NK-92 (cell line): ENCODE measurements at regions not wholly inside any gene's neighbourhood (a gene's known extent, or its start where the extent isn't known, plus 50 kb on each side); places are given as distances from the start of the nearest gene placed in this dataset.
"Not testable (repeated sequence)": the region's sequence is repeated elsewhere in the genome, so short reads cannot be mapped to it uniquely, and the experiment has no call there.

Experiments used
- DNase-seq: peaks from one replicate; lab custom pipeline; 2025; ENCODE audit not compliant: unreplicated experiment; lab: John Stamatoyannopoulos, UW

DNA sequence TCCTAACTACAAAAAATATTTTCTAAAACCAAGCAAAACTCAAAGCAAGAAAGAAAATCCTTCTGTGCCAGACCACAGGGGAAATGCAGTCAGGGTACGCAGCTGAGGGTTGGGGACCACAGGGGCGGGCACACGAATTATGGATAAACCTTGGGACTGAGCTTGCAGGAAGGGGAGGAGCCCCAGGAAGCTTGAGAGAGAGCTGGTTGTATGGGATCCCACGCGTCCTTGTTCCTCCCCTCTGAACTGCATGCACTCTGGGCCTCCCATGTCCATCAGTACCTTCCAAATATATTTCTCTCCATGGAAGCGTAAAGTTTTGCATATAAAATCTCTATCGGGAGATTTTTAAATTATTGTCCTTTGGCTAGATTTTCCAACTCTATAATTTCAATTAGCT lies 673.4 kb downstream of the TBC1D22A start:
- DNase-seq = no peak

DNA sequence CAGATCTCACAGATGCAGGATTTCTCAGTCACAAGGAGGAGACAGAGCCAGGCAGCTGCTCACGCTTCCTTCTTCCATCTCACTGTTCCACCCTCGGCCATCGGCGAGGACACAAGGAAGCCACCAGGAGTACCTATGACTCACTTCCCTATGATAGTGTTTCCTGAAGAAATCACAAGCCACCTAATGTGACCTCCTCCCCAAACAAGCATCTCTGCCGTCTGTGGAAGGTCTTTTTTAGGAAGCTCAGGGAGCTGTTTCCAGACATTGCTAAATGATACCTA lies 672.7 kb downstream of the TBC1D22A start:
- no peak for DNase-seq

DNA sequence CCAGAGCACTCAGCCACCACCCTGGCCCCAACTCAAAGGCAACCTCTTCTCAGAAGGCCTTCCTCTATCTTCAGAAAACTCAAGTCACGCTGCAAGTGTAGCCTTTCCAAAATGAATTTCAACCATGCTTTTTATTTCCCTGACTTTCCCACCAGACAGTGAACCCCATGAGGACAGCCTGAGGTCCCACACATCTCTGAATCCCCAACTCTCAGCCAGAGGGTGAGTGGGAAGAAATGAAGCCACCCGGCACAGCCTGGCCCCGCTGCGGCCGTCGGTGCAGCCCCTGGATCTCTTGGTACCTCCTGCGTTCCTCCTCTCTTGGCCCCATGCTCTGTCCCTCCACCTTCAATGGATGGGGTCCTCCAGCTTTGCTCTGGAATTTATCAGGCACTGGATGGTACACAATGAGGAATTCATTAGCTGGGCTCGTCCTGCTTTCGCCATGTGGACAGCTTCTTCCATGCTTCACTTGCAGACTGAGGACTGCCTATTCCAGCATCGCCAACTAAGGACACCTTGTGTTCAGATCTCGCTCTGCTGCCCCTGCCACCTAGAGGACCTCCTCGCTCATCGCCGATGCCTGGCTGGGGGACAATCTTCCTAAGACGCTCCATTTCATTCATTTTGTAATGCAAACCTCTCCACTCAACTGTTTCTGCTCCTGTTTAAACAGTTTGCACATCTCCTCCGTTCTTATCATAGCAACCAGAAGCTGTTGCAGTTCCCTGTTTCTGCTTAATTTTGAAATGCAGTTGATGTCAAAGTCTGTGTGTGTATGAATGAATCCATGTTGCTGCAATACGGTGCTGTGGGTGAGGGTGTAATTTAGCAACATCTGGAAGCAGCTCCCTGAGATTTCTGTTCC lies 672.1 kb downstream of the TBC1D22A start:
- DNase-seq = no peak

DNA sequence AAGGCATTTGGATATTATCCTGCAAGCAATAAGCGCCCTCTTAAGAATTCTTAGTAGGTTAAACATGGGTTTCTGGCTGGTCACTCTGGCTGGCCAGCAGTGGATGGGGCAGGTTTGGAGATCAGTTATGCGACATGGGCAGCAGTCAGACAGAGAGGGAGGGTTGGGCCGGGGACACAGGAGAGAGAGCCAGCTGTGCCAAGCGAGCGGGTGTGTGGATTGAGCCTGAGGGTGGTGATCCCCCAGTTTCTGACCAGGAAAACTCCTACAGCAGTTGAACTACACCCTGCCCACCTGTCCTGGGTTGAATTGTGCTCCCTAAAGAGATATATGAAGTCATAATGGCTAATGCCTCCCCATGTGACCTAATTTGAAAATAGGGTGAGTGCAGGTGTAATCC lies 671.2 kb downstream of the TBC1D22A start:
- DNase-seq = no peak

- no peak for DNase-seq
Observed at GRCh38 chr22:47432683-47433082, 670.2 kb downstream of the TBC1D22A start.

DNA sequence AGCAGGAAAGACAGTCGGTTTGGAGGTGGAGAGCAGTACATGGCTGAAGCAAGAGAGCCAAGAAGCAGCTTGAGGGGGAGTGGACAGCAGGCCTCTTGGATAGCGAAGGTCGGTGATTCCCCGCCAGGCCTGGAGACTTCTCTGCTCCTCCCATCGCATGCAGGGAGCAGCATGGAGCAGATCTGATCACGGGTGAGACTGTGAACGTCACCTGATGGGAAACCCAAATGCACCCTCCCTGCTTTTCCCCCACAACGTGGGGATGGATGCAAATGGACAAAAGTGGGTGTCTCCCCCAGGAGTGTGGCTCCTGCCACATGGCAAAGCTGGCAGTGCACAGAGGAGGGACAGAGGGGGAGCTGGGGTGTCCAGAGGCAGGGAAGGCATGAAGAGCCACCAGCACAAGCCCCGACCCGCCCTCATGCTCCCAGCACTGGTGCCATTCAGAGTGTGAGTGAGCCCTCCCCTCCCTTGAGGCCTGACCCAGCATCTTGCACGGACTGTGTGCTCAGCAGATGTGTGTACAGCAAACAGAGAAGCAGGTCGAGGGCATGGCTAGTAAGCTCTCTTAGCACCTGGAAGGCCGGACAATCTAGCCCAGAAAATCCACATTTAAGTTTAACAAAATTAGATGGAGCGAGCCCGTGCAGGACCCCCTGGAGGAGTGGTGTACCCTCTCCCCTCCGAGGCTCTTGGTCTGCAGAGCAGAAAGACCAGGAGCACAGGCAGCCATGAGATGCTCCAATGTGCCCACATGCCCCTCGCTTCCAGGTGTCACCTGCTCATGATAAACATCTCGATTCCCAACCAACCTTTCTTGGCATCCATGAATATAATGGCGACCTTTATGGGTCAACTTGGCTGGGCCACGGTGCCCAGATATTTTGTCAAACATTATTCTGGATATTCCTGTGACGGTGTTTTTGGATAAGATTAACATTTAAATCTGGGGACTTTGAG lies 661.7 kb downstream of the TBC1D22A start:
- DNase-seq = no peak

GRCh38 chr22:47423266-47423665 lies 660.8 kb downstream of the TBC1D22A start:
- no peak for DNase-seq

GRCh38 chr22:47422736-47423135 lies 660.3 kb downstream of the TBC1D22A start:
- no peak for DNase-seq

DNA sequence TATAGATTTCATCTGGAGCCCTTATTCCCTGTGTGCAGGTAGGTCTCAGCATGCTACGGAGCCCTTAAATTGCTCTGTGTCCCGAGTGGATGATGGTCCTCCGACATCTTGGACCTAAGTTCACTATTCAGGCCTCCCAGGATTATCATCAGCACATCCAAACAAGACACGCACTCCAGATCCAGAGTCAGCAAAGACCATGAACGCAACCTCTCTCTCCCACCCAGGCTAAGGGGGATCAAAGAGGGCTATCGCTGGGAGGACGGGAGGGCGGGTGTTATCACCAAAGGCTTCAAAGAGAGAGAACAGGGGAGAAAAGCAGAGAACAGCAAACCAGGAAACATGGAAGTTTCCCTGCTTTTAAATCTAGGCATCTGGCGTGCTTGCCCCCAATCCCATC lies 659.4 kb downstream of the TBC1D22A start:
- DNase-seq = no peak

GRCh38 chr22:47420211-47420610 lies 657.8 kb downstream of the TBC1D22A start:
- no peak for DNase-seq

DNA sequence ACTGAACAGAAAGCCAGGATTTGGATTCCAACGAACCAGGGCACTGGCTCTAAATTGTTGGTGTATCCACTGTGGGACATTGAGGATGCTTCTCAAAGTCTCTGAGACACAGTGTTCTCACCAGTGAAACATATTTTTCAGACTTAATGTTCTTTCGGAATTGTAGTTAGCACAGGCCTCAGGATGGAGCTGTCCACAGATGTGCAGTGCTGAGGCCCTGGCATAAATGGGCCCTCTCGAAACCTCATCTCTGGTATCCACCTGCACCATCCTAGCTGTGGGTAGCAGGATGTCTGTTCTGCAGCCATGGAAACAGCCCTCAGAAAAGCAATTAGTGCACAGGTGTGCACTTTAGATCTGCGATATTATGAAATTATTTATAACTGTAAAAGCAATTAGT lies 656.8 kb downstream of the TBC1D22A start:
- DNase-seq = no peak

DNA sequence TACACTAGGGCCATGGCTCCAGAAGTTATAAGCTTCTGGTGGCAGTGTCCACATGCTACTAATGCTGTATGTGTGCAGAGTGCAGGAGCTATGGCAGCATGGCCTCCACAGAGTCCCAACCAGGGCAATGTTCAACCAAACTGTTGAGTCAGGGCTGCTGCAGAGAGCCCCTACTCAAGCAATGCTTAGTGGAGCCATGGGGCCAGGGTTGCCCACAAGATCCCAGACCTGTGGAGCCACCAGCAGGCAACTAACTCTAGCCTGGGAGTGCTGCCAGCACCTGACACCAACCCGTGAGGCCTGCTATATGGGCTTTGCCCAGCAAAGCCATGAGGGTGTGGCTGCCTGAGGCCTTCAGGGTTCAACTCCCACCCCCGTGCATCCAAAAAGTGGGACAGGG lies 655.2 kb downstream of the TBC1D22A start:
- no peak for DNase-seq

- DNase-seq = no peak
Observed at GRCh38 chr22:47411006-47411405, 648.6 kb downstream of the TBC1D22A start.

DNA sequence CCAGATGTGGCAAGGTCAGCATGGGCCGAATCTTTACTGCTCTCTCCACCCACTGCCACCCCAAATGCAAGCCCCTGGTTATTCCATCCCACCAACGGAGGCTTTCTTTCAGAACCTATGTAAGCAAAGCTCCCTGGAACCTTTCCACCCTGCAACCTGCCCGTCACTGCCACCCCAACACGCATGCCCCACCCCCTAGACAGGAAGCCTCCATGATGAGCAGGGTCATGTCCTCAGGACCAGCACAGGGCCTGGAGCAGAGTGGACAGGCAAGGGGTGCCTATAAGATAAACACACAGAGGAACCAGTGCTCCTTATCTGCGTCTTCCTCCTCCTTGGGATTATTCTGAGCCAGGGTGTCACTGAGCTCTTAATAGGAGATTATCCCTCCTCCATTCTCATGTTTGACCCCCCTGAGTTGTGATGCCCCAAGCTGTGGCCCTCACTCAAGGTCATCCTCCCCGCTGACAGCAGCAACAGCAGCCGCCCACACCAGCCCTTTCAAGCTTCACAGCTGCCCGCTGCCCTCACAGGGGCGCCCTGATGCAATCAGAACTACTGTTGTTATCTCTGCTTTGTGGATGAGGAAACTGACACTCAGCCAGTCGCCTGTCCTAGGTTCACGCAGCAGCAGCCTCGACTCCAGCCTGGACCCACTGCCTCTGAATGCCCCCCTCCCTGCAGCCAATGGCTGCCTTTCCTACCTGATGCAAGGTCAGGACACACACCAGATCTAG lies 647.3 kb downstream of the TBC1D22A start:
- no peak for DNase-seq

DNA sequence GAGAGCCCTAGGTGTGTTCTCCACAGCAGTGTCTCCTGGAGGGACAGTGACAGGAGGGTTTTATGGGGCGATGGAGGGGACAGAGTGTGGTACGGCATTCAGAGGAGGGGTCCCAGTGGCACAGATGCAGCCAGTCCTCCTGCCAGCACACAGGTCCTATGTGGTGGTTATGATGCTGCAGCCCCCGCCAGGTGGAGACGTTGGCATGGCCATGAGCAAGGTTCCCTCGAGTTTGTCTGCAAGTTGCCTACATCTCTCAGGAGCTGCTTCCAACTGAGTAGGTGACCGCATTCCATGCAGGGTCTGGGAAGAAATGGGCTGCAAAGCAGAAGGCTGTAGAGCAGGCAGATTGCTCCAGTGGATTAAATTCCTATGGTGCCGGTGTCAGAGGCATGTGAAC lies 646.0 kb downstream of the TBC1D22A start:
- no peak for DNase-seq

DNA sequence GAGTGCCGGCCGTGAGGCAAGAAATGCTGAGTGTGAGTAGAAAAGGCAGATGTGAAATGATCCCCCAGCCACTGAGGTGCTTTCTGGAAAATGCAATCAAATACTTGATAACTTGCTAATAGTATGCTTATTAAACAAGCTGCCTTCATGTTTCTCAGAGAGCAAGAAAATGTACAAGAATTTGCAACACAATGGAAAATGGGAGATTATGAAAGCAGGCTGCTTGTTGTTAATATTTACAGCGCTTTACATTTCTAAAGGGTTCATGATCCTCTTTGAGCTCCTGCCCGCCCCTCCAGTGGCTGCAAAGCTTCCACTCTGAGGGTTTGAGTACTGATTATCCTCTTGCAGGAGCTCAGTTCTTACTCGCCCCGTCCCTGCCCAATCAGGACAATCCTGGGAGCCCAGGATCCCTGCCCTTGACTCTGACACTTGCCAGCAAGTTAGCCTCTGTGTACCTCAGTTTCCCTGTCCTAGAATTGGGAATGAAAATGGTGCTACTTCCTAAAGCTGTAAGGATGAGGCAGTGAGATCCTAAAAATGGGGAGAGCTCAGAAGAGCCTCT lies 645.1 kb downstream of the TBC1D22A start:
- DNase-seq = no peak

DNA sequence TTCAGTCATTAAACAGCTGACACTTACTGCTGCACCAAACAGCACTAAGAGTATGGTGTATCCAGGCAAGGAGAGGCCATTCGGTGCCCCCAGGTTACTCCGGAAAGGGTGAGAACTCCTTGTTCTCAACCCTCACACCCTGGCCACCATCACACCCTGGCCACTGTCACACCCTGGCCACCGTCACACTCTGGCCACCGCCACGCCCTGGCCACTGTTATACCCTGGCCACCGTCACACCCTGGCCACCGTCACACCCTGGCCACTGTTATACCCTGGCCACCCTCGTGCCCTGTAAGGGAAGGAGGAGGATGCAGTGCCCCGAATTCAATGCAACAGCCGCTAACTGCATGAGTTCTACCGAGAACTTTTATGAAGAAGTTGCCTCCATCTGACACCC lies 644.4 kb downstream of the TBC1D22A start:
- no peak for DNase-seq

GRCh38 chr22:47406180-47406834 lies 643.9 kb downstream of the TBC1D22A start:
- DNase-seq = no peak

DNA sequence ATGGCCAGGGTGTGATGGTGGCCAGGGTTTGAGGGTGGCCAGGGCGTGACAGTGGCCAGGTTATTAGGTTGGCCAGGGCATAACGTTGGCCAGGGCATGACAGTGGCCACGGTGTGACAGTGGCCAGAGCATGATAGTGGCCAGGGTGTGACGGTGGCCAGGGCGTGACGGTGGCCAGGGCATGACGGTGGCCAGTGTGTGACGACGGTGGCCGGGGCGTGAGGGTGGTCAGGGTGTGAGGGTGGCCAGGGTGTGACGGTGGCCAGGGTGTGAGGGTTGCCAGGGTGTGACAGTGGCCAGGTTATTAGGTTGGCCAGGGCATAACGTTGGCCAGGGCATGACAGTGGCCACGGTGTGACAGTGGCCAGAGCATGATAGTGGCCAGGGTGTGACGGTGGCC lies 642.8 kb downstream of the TBC1D22A start:
- not testable (repeated sequence) for DNase-seq

DNA sequence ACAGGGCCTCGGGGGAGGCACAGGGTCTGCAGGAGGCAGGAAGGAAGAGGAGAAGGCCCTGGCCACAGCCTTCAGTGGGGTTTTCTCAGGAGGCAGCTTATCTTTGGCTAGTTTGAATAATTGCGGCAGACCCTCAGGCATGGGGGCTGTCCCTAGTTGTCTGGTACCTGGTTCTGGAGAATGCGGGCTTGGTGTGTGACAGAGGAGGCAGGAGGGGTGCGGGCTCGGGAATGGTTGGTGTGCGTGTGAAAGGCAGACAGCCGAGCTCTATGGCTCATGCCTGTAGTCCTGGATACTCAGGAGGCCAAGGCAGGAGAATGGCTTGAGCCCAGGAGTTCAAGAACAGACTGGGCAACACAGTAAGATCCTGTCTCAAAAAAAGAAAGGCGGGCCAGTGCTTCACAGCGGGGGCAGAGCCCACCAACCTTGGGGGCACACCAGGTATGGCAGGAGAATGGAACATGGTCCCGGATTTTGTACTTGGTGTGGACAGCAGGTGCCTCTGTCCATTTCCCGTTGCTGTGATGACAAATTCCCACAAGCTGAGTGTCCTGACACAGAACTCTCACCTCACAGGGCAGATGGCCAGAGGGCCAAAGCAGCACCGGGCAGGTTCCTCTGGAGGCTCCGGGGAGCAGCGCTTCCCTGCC lies 640.6 kb downstream of the TBC1D22A start:
- DNase-seq = no peak
